ENCODE measurements at regions not wholly inside any gene's neighbourhood (a gene's known extent, or its start where the extent isn't known, plus 50 kb on each side); places are given as distances from the start of the nearest gene placed in this dataset.
"Not testable (repeated sequence)": the region's sequence is repeated elsewhere in the genome, so short reads cannot be mapped to it uniquely, and the experiment has no call there.

- H3K36me3 ChIP-seq (ENCODE audit: control insufficient read depth, insufficient read depth, low read length), result no peaks in the 10 kb centered on the region
- WGBS (ENCODE audit: insufficient coverage), result 80% methylated on average over 6 of the region's 7 CpGs
- no peak overlapping the region for H3K27ac ChIP-seq (ENCODE audit: low read length)
- no peak overlapping the region for H3K4me3 ChIP-seq (ENCODE audit: low read length)
- H3K27me3 ChIP-seq (ENCODE audit: control insufficient read depth, insufficient read depth, low read length), result no peaks in the 10 kb centered on the region
- H3K4me1 ChIP-seq (ENCODE audit: control insufficient read depth, insufficient read depth, low read length), result no peaks in the 10 kb centered on the region
- H3K9me3 ChIP-seq (replicated peaks; ENCODE audit: control insufficient read depth, low read depth, low read length), result no peaks in the 10 kb centered on the region
- DNase-seq, result no peak
These were observed 92.9 kb downstream of the DRD1 start for GRCh38 chr5:175351126-175351525.

DNA sequence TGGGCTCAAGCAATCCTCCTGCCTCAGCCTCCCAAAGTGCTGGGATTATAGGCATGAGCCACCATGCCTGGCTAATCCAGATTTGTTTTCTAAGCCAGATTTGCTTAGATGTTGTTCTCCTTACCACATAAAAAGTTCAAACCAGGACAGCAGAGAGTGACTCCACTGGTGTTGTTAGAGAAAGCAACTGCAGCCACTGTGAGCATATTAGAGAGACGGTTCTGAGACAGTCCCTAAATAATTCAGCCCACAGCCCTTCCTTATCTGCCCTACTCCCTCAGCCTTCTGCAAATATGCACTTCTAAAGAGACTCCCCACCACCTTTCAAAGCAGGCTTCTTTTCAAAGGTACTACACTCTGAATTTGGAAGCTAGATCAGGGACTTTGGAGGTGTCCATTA, 96.1 kb downstream of the DRD1 start:
- no peak for DNase-seq
- H3K27me3 ChIP-seq (ENCODE audit: control insufficient read depth, insufficient read depth, low read length), result no peaks in the 10 kb centered on the region

GRCh38 chr5:175347027-175347426, 97.0 kb downstream of the DRD1 start:
- no peaks in the 10 kb centered on the region for H3K9me3 ChIP-seq (replicated peaks; ENCODE audit: control insufficient read depth, low read depth, low read length)
- no peak overlapping the region for H3K27ac ChIP-seq (ENCODE audit: low read length)
- no peaks in the 10 kb centered on the region for H3K36me3 ChIP-seq (ENCODE audit: control insufficient read depth, insufficient read depth, low read length)
- 11% methylated on average over 3 of the region's 5 CpGs for WGBS (ENCODE audit: insufficient coverage)
- DNase-seq, result no peak
- H3K4me3 ChIP-seq (ENCODE audit: low read length), result no peak overlapping the region
- H3K4me1 ChIP-seq (ENCODE audit: control insufficient read depth, insufficient read depth, low read length), result no peaks in the 10 kb centered on the region
- no peaks in the 10 kb centered on the region for H3K27me3 ChIP-seq (ENCODE audit: control insufficient read depth, insufficient read depth, low read length)

More for the DNA sequence above, 96.1 kb downstream of the DRD1 start:
- no peak overlapping the region for H3K27ac ChIP-seq (ENCODE audit: low read length)
- H3K4me3 ChIP-seq (ENCODE audit: low read length), result no peak overlapping the region
- no peaks in the 10 kb centered on the region for H3K4me1 ChIP-seq (ENCODE audit: control insufficient read depth, insufficient read depth, low read length)
- H3K9me3 ChIP-seq (replicated peaks; ENCODE audit: control insufficient read depth, low read depth, low read length), result no peaks in the 10 kb centered on the region
- WGBS (ENCODE audit: insufficient coverage), result no CpG with 5 or more reads among the region's 1 CpG
- no peaks in the 10 kb centered on the region for H3K36me3 ChIP-seq (ENCODE audit: control insufficient read depth, insufficient read depth, low read length)

DNA sequence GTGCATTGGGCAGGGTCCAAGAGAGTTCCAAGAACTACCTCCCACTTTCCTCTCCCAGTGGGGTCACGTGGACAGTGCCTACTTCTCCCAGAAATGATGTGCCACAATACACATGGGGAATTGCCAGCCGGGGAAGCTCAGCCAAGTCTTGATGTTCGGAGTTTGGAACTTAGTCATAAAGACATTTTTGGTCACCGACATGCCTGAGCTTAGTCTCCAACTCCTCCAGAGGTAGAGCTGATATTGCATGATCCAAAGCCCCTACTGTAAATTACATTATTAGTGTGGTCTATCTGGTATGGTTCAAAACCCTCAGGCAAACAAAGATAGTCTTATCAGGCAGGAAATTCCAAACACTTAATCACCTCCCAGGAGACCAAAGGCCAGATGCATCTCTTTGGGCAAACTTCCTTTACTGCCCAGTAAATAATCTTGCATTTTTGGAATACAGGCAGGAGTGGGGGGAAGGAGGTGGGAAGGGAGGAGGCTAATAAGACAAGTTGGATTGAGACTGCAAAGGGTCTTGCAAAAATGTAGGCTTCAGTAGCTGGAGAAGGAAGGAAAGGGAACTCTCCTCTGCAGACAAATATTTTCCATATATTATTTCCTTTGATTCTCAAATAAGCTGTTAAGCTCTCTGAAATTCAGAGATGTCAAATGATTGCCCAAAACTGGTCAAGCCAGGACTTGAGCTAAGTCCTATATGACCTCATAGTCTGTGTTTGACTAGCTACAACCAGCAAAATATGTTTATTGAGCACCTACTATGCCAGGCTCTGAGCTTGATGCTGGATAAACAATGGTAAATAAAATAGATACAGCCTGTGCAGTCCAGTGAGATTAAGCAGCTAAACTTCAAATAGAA, 99.4 kb downstream of the DRD1 start:
- H3K27ac ChIP-seq (ENCODE audit: low read length), result no peak overlapping the region
- no peak for DNase-seq
- no peaks in the 10 kb centered on the region for H3K4me1 ChIP-seq (ENCODE audit: control insufficient read depth, insufficient read depth, low read length)
- no peak overlapping the region for H3K4me3 ChIP-seq (ENCODE audit: low read length)
- H3K36me3 ChIP-seq (ENCODE audit: control insufficient read depth, insufficient read depth, low read length), result no peaks in the 10 kb centered on the region
- no CpG with 5 or more reads among the region's 4 CpGs for WGBS (ENCODE audit: insufficient coverage)
- no peaks in the 10 kb centered on the region for H3K9me3 ChIP-seq (replicated peaks; ENCODE audit: control insufficient read depth, low read depth, low read length)
- H3K27me3 ChIP-seq (ENCODE audit: control insufficient read depth, insufficient read depth, low read length), result no peaks in the 10 kb centered on the region

GRCh38 chr5:175343308-175343707, 100.7 kb downstream of the DRD1 start:
- H3K27me3 ChIP-seq (ENCODE audit: control insufficient read depth, insufficient read depth, low read length), result no peaks in the 10 kb centered on the region
- H3K9me3 ChIP-seq (replicated peaks; ENCODE audit: control insufficient read depth, low read depth, low read length), result no peaks in the 10 kb centered on the region
- no peaks in the 10 kb centered on the region for H3K36me3 ChIP-seq (ENCODE audit: control insufficient read depth, insufficient read depth, low read length)
- DNase-seq, result no peak
- no peak overlapping the region for H3K4me3 ChIP-seq (ENCODE audit: low read length)
- H3K4me1 ChIP-seq (ENCODE audit: control insufficient read depth, insufficient read depth, low read length), result no peaks in the 10 kb centered on the region
- 64% methylated on average over 2 of the region's 2 CpGs for WGBS (ENCODE audit: insufficient coverage)
- H3K27ac ChIP-seq (ENCODE audit: low read length), result no peak overlapping the region

- no peak for DNase-seq
- Histone ChIP-seq H3K27ac (ENCODE audit: low read length) (no peak overlapping the region), H3K4me3 (ENCODE audit: low read length) (no peak overlapping the region), H3K27me3 (ENCODE audit: control insufficient read depth, insufficient read depth, low read length) (no peaks in the 10 kb centered on the region), H3K4me1 (ENCODE audit: control insufficient read depth, insufficient read depth, low read length) (no peaks in the 10 kb centered on the region), H3K36me3 (ENCODE audit: control insufficient read depth, insufficient read depth, low read length) (no peaks in the 10 kb centered on the region), H3K9me3 (replicated peaks; ENCODE audit: control insufficient read depth, low read depth, low read length) (no peaks in the 10 kb centered on the region)
- WGBS (ENCODE audit: insufficient coverage), result no CpG with 5 or more reads among the region's 2 CpGs
These were observed 103.8 kb downstream of the DRD1 start for GRCh38 chr5:175340180-175340579.

DNA sequence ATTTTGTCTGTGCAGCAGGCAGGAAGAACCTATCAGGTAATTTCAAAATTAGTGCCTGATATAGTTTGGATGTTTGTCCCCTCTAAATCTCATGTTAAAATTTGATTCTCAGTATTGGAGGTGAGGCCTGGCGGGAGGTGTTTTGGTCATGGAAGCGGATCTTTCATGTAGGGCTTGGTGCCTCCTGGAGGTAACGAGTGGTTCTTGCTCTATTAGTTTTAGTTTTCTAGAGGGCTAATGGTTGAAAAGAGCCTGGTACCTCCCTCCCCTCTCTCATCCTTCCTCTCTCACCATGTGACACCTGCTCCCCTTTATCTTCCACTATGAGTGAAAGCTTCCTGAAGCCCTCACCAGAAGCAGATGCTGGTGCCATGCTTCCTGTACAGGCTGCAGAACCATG, 106.3 kb downstream of the DRD1 start:
- Histone ChIP-seq H3K36me3 (ENCODE audit: control insufficient read depth, insufficient read depth, low read length) (no peaks in the 10 kb centered on the region), H3K9me3 (replicated peaks; ENCODE audit: control insufficient read depth, low read depth, low read length) (no peaks in the 10 kb centered on the region), H3K27me3 (ENCODE audit: control insufficient read depth, insufficient read depth, low read length) (no peaks in the 10 kb centered on the region), H3K27ac (ENCODE audit: low read length) (no peak overlapping the region), H3K4me3 (ENCODE audit: low read length) (no peak overlapping the region), H3K4me1 (ENCODE audit: control insufficient read depth, insufficient read depth, low read length) (no peaks in the 10 kb centered on the region)
- DNase-seq, result no peak
- WGBS (ENCODE audit: insufficient coverage), result no CpG with 5 or more reads among the region's 3 CpGs

- Histone ChIP-seq H3K4me1 (ENCODE audit: control insufficient read depth, insufficient read depth, low read length) (no peaks in the 10 kb centered on the region), H3K9me3 (replicated peaks; ENCODE audit: control insufficient read depth, low read depth, low read length) (no peaks in the 10 kb centered on the region), H3K4me3 (ENCODE audit: low read length) (no peak overlapping the region), H3K27me3 (ENCODE audit: control insufficient read depth, insufficient read depth, low read length) (no peaks in the 10 kb centered on the region), H3K36me3 (ENCODE audit: control insufficient read depth, insufficient read depth, low read length) (no peaks in the 10 kb centered on the region), H3K27ac (ENCODE audit: low read length) (no peak overlapping the region)
- DNase-seq, result no peak
- WGBS (ENCODE audit: insufficient coverage), result no CpG with 5 or more reads among the region's 2 CpGs
These were observed 107.2 kb downstream of the DRD1 start for GRCh38 chr5:175336781-175337180.

DNA sequence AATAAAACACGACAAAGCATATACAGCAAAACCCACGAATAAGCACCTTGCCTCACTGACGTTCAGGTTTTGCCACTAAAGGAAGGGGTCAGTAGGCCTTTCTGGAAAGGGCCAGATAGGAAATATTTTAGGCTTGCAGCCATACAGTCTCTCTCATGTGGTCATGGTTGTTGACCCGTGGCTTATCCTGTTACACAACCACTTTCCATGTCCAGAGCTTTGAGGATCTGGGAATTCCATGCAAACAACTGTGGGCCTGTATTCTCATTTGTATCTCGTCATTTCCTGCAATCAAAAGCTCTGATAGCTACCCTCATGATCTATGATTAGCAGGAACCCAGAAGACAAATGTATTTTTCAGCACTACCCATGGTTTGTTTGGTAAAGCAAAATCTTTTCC, 108.3 kb downstream of the DRD1 start:
- H3K36me3 ChIP-seq (ENCODE audit: control insufficient read depth, insufficient read depth, low read length), result no peaks in the 10 kb centered on the region
- no peaks in the 10 kb centered on the region for H3K9me3 ChIP-seq (replicated peaks; ENCODE audit: control insufficient read depth, low read depth, low read length)
- 49% methylated on average over 4 of the region's 5 CpGs for WGBS (ENCODE audit: insufficient coverage)
- no peak overlapping the region for H3K27ac ChIP-seq (ENCODE audit: low read length)
- H3K4me1 ChIP-seq (ENCODE audit: control insufficient read depth, insufficient read depth, low read length), result no peaks in the 10 kb centered on the region
- DNase-seq, result no peak
- no peak overlapping the region for H3K4me3 ChIP-seq (ENCODE audit: low read length)
- no peaks in the 10 kb centered on the region for H3K27me3 ChIP-seq (ENCODE audit: control insufficient read depth, insufficient read depth, low read length)

DNA sequence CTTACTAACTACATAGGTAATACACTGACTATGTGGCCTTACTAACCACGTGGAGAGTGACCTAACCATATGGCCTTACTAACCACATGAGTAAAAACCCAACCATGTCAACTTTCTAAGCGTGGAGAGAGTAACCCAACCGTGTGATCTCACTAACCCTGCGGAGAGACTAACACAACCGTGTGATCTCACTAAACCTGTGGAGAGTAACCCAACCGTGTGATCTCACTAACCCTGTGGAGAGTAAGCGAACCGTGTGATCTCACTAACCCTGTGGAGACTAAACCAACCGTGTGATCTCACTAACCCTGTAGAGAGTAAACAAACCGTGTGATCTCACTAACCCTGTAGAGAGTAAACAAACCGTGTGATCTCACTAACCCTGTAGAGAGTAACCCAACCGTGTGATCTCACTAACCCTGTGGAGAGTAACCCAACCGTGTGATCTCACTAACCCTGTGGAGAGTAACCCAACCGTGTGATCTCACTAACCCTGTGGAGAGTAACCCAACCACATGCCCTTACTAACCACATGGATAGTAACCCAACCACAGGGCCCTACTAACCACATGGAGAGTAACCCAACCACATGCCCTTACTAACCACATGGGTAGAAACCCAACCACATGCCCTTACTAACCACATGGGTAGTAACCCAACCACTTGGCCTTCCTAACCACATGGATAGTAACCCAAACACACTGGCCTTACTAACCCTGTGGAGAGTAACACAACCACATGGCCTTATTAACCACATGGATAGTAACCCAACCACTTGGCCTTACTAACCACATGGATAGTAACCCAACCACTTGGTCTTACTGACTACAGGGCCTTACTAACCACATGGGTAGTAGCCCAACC, 112.6 kb downstream of the DRD1 start:
- not testable (repeated sequence) for DNase-seq; H3K36me3 ChIP-seq (ENCODE audit: control insufficient read depth, insufficient read depth, low read length); H3K4me3 ChIP-seq (ENCODE audit: low read length); H3K27ac ChIP-seq (ENCODE audit: low read length); H3K4me1 ChIP-seq (ENCODE audit: control insufficient read depth, insufficient read depth, low read length); H3K9me3 ChIP-seq (replicated peaks; ENCODE audit: control insufficient read depth, low read depth, low read length); H3K27me3 ChIP-seq (ENCODE audit: control insufficient read depth, insufficient read depth, low read length)
- 85% methylated on average over 10 of the region's 14 CpGs for WGBS (ENCODE audit: insufficient coverage)

Data from muscle of leg (tissue), 3 donors.